IPS DF 6.9 (cell line): ENCODE measurements at regions not wholly inside any gene's neighbourhood (a gene's known extent, or its start where the extent isn't known, plus 50 kb on each side); places are given as distances from the start of the nearest gene placed in this dataset.

Experiments
- DNase-seq: peaks from one replicate; pipeline ENCODE4 v3.0.0-alpha.2; 2013; ENCODE audit warnings: low read depth, low spot score
- H3K27ac ChIP-seq: one replicate; pipeline ENCODE4 v1.5.1; 2013; ENCODE audit warnings: low read length, control low read depth
- H3K27me3 ChIP-seq: 2 replicates; pipeline ENCODE4 v1.6.1; 2013; ENCODE audit warnings: mild to moderate bottlenecking, low read length; ENCODE audit not compliant: control insufficient read depth, insufficient read depth
- H3K36me3 ChIP-seq: 2 replicates; pipeline ENCODE4 v1.6.1; 2013; ENCODE audit warnings: low read length; ENCODE audit not compliant: control insufficient read depth, insufficient read depth
- H3K4me1 ChIP-seq: 2 replicates; pipeline ENCODE4 v1.6.1; 2013; ENCODE audit warnings: low read length; ENCODE audit not compliant: control insufficient read depth, insufficient read depth
- H3K4me3 ChIP-seq: 2 replicates; pipeline ENCODE4 v1.5.1; 2013; ENCODE audit warnings: mild to moderate bottlenecking, low read length
- H3K9me3 ChIP-seq: 2 replicates; pipeline ENCODE4 v1.6.1; 2013; ENCODE audit warnings: low read length, inconsistent platforms; ENCODE audit not compliant: control insufficient read depth, insufficient read depth
- WGBS: extraction: QIAGEN DNeasy Blood & Tissue Kit; methylation state at CpG from one replicate; pipeline ENCODE4 v1.1.7; 2013; ENCODE audit warnings: mixed read lengths, missing lambda C conversion rate; ENCODE audit not compliant: insufficient read length, insufficient coverage; 5-methylcytosine and 5-hydroxymethylcytosine counted together

GRCh38 chr1:201707027-201707426 lies 121.9 kb upstream of the IPO9 start:
- WGBS, result no CpG with 5 or more reads among the region's 7 CpGs
- Histone ChIP-seq H3K27ac (no peak overlapping the region), H3K9me3 (no peaks in the 10 kb centered on the region), H3K36me3 (no peaks in the 10 kb centered on the region), H3K27me3 (no peaks in the 10 kb centered on the region), H3K4me3 (no peak overlapping the region), H3K4me1 (no peaks in the 10 kb centered on the region)
- DNase-seq, result no peak

- no peaks in the 10 kb centered on the region for H3K4me1 ChIP-seq
- H3K9me3 ChIP-seq, result no peaks in the 10 kb centered on the region
- H3K27me3 ChIP-seq, result no peaks in the 10 kb centered on the region
- WGBS, result no CpG with 5 or more reads among the region's 2 CpGs
- no peaks in the 10 kb centered on the region for H3K36me3 ChIP-seq
- H3K27ac ChIP-seq, result no peak overlapping the region
- DNase-seq, result no peak
- H3K4me3 ChIP-seq, result no peak overlapping the region
Observed at GRCh38 chr1:201707656-201708055, 121.3 kb upstream of the IPO9 start.

- no peaks in the 10 kb centered on the region for H3K4me1 ChIP-seq
- no peak overlapping the region for H3K4me3 ChIP-seq
- no peaks in the 10 kb centered on the region for H3K27me3 ChIP-seq
- DNase-seq, result no peak
- no peaks in the 10 kb centered on the region for H3K36me3 ChIP-seq
- H3K9me3 ChIP-seq, result no peaks in the 10 kb centered on the region
- WGBS, result no CpG with 5 or more reads among the region's 4 CpGs
- H3K27ac ChIP-seq, result no peak overlapping the region
Observed at GRCh38 chr1:201708085-201708512, 120.9 kb upstream of the IPO9 start.

GRCh38 chr1:201708691-201709090 lies 120.3 kb upstream of the IPO9 start:
- DNase-seq, result no peak
- no CpG with 5 or more reads among the region's 5 CpGs for WGBS
- Histone ChIP-seq H3K9me3 (no peaks in the 10 kb centered on the region), H3K27me3 (no peaks in the 10 kb centered on the region), H3K27ac (no peak overlapping the region), H3K36me3 (no peaks in the 10 kb centered on the region), H3K4me3 (no peak overlapping the region), H3K4me1 (no peaks in the 10 kb centered on the region)

GRCh38 chr1:201709564-201710295 lies 119.2 kb upstream of the IPO9 start:
- Histone ChIP-seq H3K27ac (no peak overlapping the region), H3K9me3 (no peaks in the 10 kb centered on the region), H3K4me1 (no peaks in the 10 kb centered on the region), H3K27me3 (no peaks in the 10 kb centered on the region), H3K4me3 (no peak overlapping the region), H3K36me3 (no peaks in the 10 kb centered on the region)
- peak; percentile 68 for DNase-seq
- WGBS, result no CpG with 5 or more reads among the region's 4 CpGs

- Histone ChIP-seq H3K27me3 (no peaks in the 10 kb centered on the region), H3K4me1 (no peaks in the 10 kb centered on the region), H3K9me3 (no peaks in the 10 kb centered on the region), H3K36me3 (no peaks in the 10 kb centered on the region), H3K4me3 (no peak overlapping the region), H3K27ac (no peak overlapping the region)
- no CpG with 5 or more reads among the region's 8 CpGs for WGBS
- no peak for DNase-seq
Observed at GRCh38 chr1:201710632-201711597, 118.0 kb upstream of the IPO9 start.

GRCh38 chr1:201711811-201712210 lies 117.1 kb upstream of the IPO9 start:
- Histone ChIP-seq H3K9me3 (no peaks in the 10 kb centered on the region), H3K36me3 (no peaks in the 10 kb centered on the region), H3K27ac (no peak overlapping the region), H3K4me3 (no peak overlapping the region), H3K27me3 (no peaks in the 10 kb centered on the region), H3K4me1 (no peaks in the 10 kb centered on the region)
- WGBS, result no CpG with 5 or more reads among the region's 2 CpGs
- DNase-seq, result no peak

- H3K4me1 ChIP-seq, result no peaks in the 10 kb centered on the region
- H3K36me3 ChIP-seq, result no peaks in the 10 kb centered on the region
- no peaks in the 10 kb centered on the region for H3K9me3 ChIP-seq
- DNase-seq, result no peak
- no peak overlapping the region for H3K4me3 ChIP-seq
- H3K27ac ChIP-seq, result no peak overlapping the region
- H3K27me3 ChIP-seq, result no peaks in the 10 kb centered on the region
- WGBS, result no CpG with 5 or more reads among the region's 7 CpGs
Observed at GRCh38 chr1:201712387-201713085, 116.4 kb upstream of the IPO9 start.

GRCh38 chr1:201713086-201713810 lies 115.7 kb upstream of the IPO9 start:
- no CpG with 5 or more reads among the region's 3 CpGs for WGBS
- H3K4me3 ChIP-seq, result no peak overlapping the region
- no peak for DNase-seq

More at GRCh38 chr1:201713086-201713810, 115.7 kb upstream of the IPO9 start:
- Histone ChIP-seq H3K36me3 (no peaks in the 10 kb centered on the region), H3K9me3 (no peaks in the 10 kb centered on the region), H3K4me1 (no peaks in the 10 kb centered on the region), H3K27me3 (no peaks in the 10 kb centered on the region), H3K27ac (no peak overlapping the region)
